NCI-H1436 treated with DMSO at 0.1 percent for 48 hours (cell line): ENCODE measurements at regions not wholly inside any gene's neighbourhood (a gene's known extent, or its start where the extent isn't known, plus 50 kb on each side); places are given as distances from the start of the nearest gene placed in this dataset.

Experiments used
- DNase-seq: peaks from one replicate; lab custom pipeline; 2025; lab: John Stamatoyannopoulos, UW

GRCh38 chr20:17109307-17109706, 117.5 kb upstream of the PCSK2 start:
- DNase-seq: no peak

- DNase-seq: no peak
Measured at GRCh38 chr20:17128206-17128605, 98.6 kb upstream of the PCSK2 start.

GRCh38 chr20:17129089-17129488, 97.8 kb upstream of the PCSK2 start:
- no peak for DNase-seq

- no peak for DNase-seq
Measured at GRCh38 chr20:17137692-17138091, 89.1 kb upstream of the PCSK2 start.

- no peak for DNase-seq
Measured at GRCh38 chr20:17138237-17138636, 88.6 kb upstream of the PCSK2 start.

- DNase-seq: no peak
Measured at GRCh38 chr20:17140894-17141293, 85.9 kb upstream of the PCSK2 start.

- DNase-seq: no peak
Measured at GRCh38 chr20:17141568-17141967, 85.3 kb upstream of the PCSK2 start.

- no peak for DNase-seq
Measured at GRCh38 chr20:17142666-17143065, 84.2 kb upstream of the PCSK2 start.

GRCh38 chr20:17150858-17151257, 76.0 kb upstream of the PCSK2 start:
- DNase-seq: no peak

GRCh38 chr20:17155401-17155800, 71.4 kb upstream of the PCSK2 start:
- DNase-seq: no peak

GRCh38 chr20:17158701-17159100, 68.1 kb upstream of the PCSK2 start:
- no peak for DNase-seq

GRCh38 chr20:17161673-17162481, 65.0 kb upstream of the PCSK2 start:
- DNase-seq: no peak

- no peak for DNase-seq
Measured at GRCh38 chr20:17168026-17168612, 58.7 kb upstream of the PCSK2 start.

- no peak for DNase-seq
Measured at GRCh38 chr20:17169585-17170136, 57.2 kb upstream of the PCSK2 start.

- no peak for DNase-seq
Measured at GRCh38 chr20:17171746-17172280, 55.0 kb upstream of the PCSK2 start.

GRCh38 chr20:17172836-17173516, 53.9 kb upstream of the PCSK2 start:
- DNase-seq: no peak
